Psoas muscle (tissue), 7 donors: ENCODE measurements at regions not wholly inside any gene's neighbourhood (a gene's known extent, or its start where the extent isn't known, plus 50 kb on each side); places are given as distances from the start of the nearest gene placed in this dataset.

ENCODE experiments used
- ATAC-seq, 4 donors: fragments of 200-7000 bp; cut with Tn5 transposase; one replicate each; pipeline ENCODE4 v1.9.1; 2020; ENCODE audit warnings: moderate library complexity in 3 of 4, mild to moderate bottlenecking in 2 of 4
- DNase-seq, 2 donors: peaks; one replicate each; pipeline ENCODE4 v3.0.0-alpha.2; 2020
- H3K27ac ChIP-seq: fragments of 200-600 bp; one replicate; pipeline ENCODE4 v1.8.0; 2022
- H3K27me3 ChIP-seq, 3 donors: fragments of 200-600 bp in 1 of 3; one replicate each; pipeline versions ENCODE4 v1.6.1 to v1.8.0; 2013 to 2022; ENCODE audit warnings: low read length in 2 of 3, mild to moderate bottlenecking in 2 of 3, moderate library complexity in 1 of 3; ENCODE audit not compliant: insufficient read depth in 3 of 3
- H3K36me3 ChIP-seq, 2 donors: fragments of 200-600 bp in 1 of 2; one replicate each; pipeline versions ENCODE4 v1.6.1 to v1.8.0; 2013 to 2022; ENCODE audit warnings: low read depth in 1 of 2, mild to moderate bottlenecking in 1 of 2, moderate library complexity in 1 of 2; ENCODE audit not compliant: insufficient read depth in 1 of 2
- H3K4me1 ChIP-seq: fragments of 200-600 bp; one replicate; pipeline ENCODE4 v1.8.0; 2022
- H3K4me3 ChIP-seq: fragments of 200-600 bp; one replicate; pipeline ENCODE4 v1.8.0; 2022; ENCODE audit warnings: mild to moderate bottlenecking
- H3K9me3 ChIP-seq: fragments of 200-600 bp; one replicate; pipeline ENCODE4 v1.8.0; 2022
- WGBS, 3 donors: extraction: QIAGEN DNeasy Blood & Tissue Kit; methylation state at CpG; one replicate each; pipeline versions ENCODE4 v1.1.6 to v1.1.7; 2013; 5-methylcytosine and 5-hydroxymethylcytosine counted together
- intact Hi-C, 2 donors: fragments of 100-400 bp; cut with DNase I; formaldehyde crosslinking; loops; one replicate each; pipeline versions ENCODE4 v1.11.0 to v1.14.2; 2022
- TF ChIP-seq, protein P1 (sequence below): fragments of 200-600 bp; IDR thresholded peaks from one replicate; pipeline ENCODE4 v1.8.0; 2022; ENCODE audit warnings: antibody characterized with exemption
- donor health status: healthy with polysubstance abuse.
- donor health status: DM: no; HTN: no; CAD: no; lungs with moderate emphysema.
- donor health status: Bipolar disorder and iron deficiency.
- donor health status: healthy.
- donor health status: DM: yes; HTN: yes; CAD: no.
- donor health status: DM: no; HTN: no; CAD: no.
- donor health status: DM: yes; HTN: yes; CAD: no.

DNA sequence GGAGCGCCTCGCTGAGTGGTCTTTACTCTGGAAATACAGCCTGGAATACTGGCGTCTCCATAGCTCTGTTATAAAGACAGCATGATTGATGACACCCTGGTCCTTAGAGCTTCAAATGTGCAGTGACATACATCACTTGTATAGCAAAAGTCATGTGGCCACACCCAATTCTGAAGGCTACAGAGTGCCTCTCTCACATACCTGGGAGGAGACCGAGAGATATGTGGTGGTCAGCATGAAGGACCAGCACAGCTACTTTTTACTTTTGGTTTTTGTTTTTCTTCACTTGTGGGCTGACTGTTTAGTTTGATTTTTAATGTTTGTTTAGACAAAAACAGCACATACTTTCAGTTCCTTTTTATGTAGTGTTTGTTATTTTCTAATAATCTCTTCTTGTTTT, 938.5 kb upstream of the SOX11 start:
- Histone ChIP-seq H3K9me3 (no peaks in the 10 kb centered on the region), H3K36me3 (no peaks in the 10 kb centered on the region), H3K27ac (no peak overlapping the region), H3K27me3 (no peaks in the 10 kb centered on the region), H3K4me3 (no peak overlapping the region), H3K4me1 (no peaks in the 10 kb centered on the region)
- intact Hi-C loops, result no loop called here
- ATAC-seq (no peak), DNase-seq (no peak)
- WGBS, 3 donors, result 82 to 96% (median 92%) methylated on average over 4 of the region's 4 CpGs
- TF ChIP-seq, protein P1, sequence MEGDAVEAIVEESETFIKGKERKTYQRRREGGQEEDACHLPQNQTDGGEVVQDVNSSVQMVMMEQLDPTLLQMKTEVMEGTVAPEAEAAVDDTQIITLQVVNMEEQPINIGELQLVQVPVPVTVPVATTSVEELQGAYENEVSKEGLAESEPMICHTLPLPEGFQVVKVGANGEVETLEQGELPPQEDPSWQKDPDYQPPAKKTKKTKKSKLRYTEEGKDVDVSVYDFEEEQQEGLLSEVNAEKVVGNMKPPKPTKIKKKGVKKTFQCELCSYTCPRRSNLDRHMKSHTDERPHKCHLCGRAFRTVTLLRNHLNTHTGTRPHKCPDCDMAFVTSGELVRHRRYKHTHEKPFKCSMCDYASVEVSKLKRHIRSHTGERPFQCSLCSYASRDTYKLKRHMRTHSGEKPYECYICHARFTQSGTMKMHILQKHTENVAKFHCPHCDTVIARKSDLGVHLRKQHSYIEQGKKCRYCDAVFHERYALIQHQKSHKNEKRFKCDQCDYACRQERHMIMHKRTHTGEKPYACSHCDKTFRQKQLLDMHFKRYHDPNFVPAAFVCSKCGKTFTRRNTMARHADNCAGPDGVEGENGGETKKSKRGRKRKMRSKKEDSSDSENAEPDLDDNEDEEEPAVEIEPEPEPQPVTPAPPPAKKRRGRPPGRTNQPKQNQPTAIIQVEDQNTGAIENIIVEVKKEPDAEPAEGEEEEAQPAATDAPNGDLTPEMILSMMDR, result no peak

DNA sequence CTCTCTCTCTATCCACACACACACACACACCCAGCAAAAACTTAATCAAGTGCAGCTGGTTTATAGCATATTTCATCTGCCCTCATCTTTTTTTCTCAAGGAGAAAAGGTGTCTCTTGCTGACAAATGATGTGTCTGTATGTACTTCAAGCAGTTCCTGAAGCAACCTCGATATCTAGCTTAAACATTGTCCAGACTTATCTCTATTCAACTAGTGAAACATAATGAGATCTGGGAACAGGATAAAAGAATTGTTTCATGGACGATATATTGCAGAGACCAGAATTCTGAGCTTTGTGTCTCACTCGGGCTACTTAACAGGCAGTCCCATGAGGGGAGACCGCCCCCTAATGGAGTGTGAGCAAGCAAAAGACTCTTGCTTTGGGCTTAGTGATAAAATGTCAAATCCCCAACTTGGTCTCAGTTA, 929.2 kb upstream of the SOX11 start:
- ATAC-seq (no peak), DNase-seq (no peak)
- Histone ChIP-seq H3K9me3 (no peaks in the 10 kb centered on the region), H3K4me1 (no peaks in the 10 kb centered on the region), H3K36me3 (no peaks in the 10 kb centered on the region), H3K4me3 (no peak overlapping the region), H3K27me3 (no peaks in the 10 kb centered on the region), H3K27ac (no peak overlapping the region)
- TF ChIP-seq, protein P1, result no peak
- intact Hi-C loops, result no loop called here
- WGBS, 3 donors, result 5 to 6% (median 6%) methylated on average over 4 of the region's 4 CpGs

DNA sequence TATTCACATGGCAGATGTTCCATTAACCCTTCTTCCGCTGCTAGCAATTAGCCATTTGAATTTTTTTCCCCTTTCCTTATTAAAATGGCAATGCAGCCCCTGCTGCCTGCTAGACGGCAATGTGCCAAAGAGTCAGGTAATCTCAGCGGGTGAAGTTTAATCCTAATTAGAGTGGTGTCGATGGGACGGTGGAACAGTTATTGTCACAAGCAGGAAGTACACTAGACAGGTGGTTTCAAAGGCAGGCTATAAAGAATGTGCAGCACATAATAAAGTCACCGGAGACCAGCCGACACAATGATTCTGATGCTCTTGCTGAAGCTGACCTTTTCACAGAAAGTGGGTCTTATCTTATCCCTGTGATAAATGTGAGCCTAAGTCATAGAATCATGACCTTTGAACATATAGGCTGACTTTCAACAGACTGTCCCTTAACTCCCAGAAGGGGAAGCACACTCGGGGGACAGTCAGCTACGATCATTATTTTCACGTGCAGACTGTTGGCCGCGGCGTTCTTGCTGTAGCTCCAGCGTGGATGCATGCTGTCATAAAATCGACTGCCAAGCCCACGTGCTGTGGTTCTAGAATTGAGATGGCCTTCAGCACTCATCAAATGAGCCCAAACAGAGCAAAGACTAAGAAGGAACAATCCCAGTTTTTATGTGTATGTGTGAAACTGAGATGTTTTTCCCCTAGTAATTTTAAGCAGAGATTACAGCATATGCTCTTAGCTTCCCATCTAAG, 926.2 kb upstream of the SOX11 start:
- H3K27me3 ChIP-seq, result no peaks in the 10 kb centered on the region
- H3K27ac ChIP-seq, result no peak overlapping the region
- intact Hi-C loops, result no loop called here
- no peaks in the 10 kb centered on the region for H3K36me3 ChIP-seq
- DNase-seq, result no peak
- no peak for ATAC-seq
- no peaks in the 10 kb centered on the region for H3K4me1 ChIP-seq
- H3K9me3 ChIP-seq, result no peaks in the 10 kb centered on the region
- H3K4me3 ChIP-seq, result no peak overlapping the region
- 65 to 74% (median 72%) methylated on average over 16 of the region's 16 CpGs for WGBS, 3 donors
- TF ChIP-seq, protein P1, result no peak

- Histone ChIP-seq H3K4me3 (no peak overlapping the region), H3K27ac (no peak overlapping the region), H3K9me3 (no peaks in the 10 kb centered on the region), H3K27me3 (no peaks in the 10 kb centered on the region), H3K36me3 (no peaks in the 10 kb centered on the region), H3K4me1 (no peaks in the 10 kb centered on the region)
- DNase-seq, result no peak
- intact Hi-C loops, result no loop called here
- WGBS, 3 donors, result 95 to 96% (median 95%) methylated on average over 2 of the region's 2 CpGs
- no peak for ATAC-seq
- TF ChIP-seq, protein P1, result no peak
Measured at GRCh38 chr2:4775668-4776067, 916.5 kb upstream of the SOX11 start.

- intact Hi-C loops, result no loop called here
Measured at GRCh38 chr2:4780679-4781078, 911.5 kb upstream of the SOX11 start.

More at GRCh38 chr2:4780679-4781078, 911.5 kb upstream of the SOX11 start:
- WGBS, 3 donors, result 79 to 82% (median 81%) methylated on average over 3 of the region's 3 CpGs
- Histone ChIP-seq H3K4me3 (no peak overlapping the region), H3K9me3 (peaks cover 3% of the 10 kb centered on the region), H3K36me3 (no peaks in the 10 kb centered on the region), H3K27ac (no peak overlapping the region), H3K27me3 (no peaks in the 10 kb centered on the region), H3K4me1 (no peaks in the 10 kb centered on the region)
- TF ChIP-seq, protein P1, result no peak
- ATAC-seq (no peak), DNase-seq (no peak)
